ENCODE measurements at regions not wholly inside any gene's neighbourhood (a gene's known extent, or its start where the extent isn't known, plus 50 kb on each side); places are given as distances from the start of the nearest gene placed in this dataset.

DNA sequence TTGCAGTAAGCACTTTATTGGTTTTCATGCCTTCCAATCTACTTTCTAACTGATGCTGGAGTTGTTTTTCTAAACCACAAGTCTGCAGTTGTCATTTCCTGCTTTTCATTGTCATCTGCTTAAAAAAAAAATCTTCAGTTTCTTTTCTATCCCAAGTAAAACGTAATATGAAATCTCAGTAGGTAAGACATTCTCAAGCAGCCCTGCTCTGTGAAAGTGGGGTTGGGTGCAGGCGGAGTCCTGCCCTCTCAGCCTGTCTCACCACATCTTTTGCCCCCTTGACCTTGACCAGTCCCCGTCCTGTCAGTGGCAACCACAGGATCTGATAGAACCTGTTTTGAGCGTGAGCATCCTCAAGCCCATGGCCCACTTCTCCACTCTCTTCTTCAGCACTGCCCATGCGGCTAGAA is 80.0 kb upstream of the CPO start:
- Histone ChIP-seq H3K4me3 (no peak overlapping the region), H3K27ac (no peak overlapping the region), H3K27me3 (no peaks in the 10 kb centered on the region), H3K4me1 (no peaks in the 10 kb centered on the region), H3K36me3 (replicated peaks in 1 of 2; ENCODE audit: insufficient read depth in 1 of 2, low read depth in 2 of 2) (no peaks in the 10 kb centered on the region), H3K9me3 (no peaks in the 10 kb centered on the region)
- 60 to 74% methylated on average over 5 of the region's 5 CpGs for WGBS, 2 donors
- DNase-seq (no peak), ATAC-seq (no peak)
- intact Hi-C loops (cut with DNase I) = no loop called here
- TF ChIP-seq, protein P1, sequence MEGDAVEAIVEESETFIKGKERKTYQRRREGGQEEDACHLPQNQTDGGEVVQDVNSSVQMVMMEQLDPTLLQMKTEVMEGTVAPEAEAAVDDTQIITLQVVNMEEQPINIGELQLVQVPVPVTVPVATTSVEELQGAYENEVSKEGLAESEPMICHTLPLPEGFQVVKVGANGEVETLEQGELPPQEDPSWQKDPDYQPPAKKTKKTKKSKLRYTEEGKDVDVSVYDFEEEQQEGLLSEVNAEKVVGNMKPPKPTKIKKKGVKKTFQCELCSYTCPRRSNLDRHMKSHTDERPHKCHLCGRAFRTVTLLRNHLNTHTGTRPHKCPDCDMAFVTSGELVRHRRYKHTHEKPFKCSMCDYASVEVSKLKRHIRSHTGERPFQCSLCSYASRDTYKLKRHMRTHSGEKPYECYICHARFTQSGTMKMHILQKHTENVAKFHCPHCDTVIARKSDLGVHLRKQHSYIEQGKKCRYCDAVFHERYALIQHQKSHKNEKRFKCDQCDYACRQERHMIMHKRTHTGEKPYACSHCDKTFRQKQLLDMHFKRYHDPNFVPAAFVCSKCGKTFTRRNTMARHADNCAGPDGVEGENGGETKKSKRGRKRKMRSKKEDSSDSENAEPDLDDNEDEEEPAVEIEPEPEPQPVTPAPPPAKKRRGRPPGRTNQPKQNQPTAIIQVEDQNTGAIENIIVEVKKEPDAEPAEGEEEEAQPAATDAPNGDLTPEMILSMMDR (IDR thresholded peaks at IDR 0.05) = no peak
- TF ChIP-seq POLR2A (IDR thresholded peaks at IDR 0.05) = no peak

DNA sequence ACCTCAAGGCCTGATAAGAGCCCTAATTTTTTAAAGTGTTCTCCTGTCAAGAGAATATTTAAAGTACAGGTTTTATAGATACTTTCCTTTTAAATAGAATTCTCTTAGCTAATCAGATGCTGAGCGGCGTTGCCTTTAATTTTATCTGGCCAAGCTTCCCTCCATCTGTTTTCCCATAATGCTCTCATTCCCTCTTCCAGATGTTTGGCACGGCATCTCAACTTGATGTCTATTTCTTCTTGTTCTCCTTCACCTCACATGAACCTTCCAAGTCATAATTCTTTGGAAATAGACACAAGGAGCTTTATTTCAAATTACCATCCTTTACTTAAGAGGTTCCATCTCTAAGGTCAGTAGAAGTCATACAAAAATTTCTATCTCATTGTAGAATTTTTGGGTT is 76.1 kb upstream of the CPO start:
- TF ChIP-seq, protein P1 (IDR thresholded peaks at IDR 0.05) = no peak
- TF ChIP-seq POLR2A (IDR thresholded peaks at IDR 0.05) = no peak
- H3K27me3 ChIP-seq = no peaks in the 10 kb centered on the region
- no peak overlapping the region for H3K4me3 ChIP-seq
- intact Hi-C loops (cut with DNase I) = no loop called here
- H3K4me1 ChIP-seq = no peaks in the 10 kb centered on the region
- no peaks in the 10 kb centered on the region for H3K36me3 ChIP-seq (replicated peaks in 1 of 2; ENCODE audit: insufficient read depth in 1 of 2, low read depth in 2 of 2)
- H3K9me3 ChIP-seq = no peaks in the 10 kb centered on the region
- ATAC-seq (no peak), DNase-seq (peak in 1 of 4 donors; percentile 5)
- H3K27ac ChIP-seq = no peak overlapping the region
- 76 to 90% methylated on average over 3 of the region's 3 CpGs for WGBS, 2 donors

DNA sequence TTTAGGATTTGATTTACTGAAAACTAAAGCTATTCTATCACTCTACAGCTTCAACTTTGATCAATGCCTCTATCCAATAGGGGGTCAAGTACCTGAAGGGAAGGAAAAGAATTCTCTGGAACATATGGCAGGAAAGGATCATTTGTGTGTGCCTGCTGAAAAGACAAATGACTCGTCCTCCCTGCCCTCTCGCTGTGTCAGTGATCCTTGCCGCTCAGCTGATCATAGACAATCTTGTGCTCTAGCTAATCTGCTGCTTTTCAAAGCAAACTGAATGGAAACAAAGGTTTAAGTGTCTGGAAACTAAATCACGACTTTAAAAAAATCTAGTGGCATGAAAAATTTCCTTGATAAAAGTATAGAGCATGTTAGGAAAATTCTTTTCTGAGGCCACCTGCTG is 75.6 kb upstream of the CPO start:
- ATAC-seq (no peak), DNase-seq (no peak)
- Histone ChIP-seq H3K27ac (no peak overlapping the region), H3K36me3 (replicated peaks in 1 of 2; ENCODE audit: insufficient read depth in 1 of 2, low read depth in 2 of 2) (no peaks in the 10 kb centered on the region), H3K4me3 (no peak overlapping the region), H3K27me3 (no peaks in the 10 kb centered on the region), H3K9me3 (no peaks in the 10 kb centered on the region), H3K4me1 (no peaks in the 10 kb centered on the region)
- TF ChIP-seq, protein P1 (IDR thresholded peaks at IDR 0.05) = no peak
- TF ChIP-seq POLR2A (IDR thresholded peaks at IDR 0.05) = no peak
- WGBS, 2 donors = 67 to 74% methylated on average over 4 of the region's 4 CpGs
- intact Hi-C loops (cut with DNase I) = no loop called here

DNA sequence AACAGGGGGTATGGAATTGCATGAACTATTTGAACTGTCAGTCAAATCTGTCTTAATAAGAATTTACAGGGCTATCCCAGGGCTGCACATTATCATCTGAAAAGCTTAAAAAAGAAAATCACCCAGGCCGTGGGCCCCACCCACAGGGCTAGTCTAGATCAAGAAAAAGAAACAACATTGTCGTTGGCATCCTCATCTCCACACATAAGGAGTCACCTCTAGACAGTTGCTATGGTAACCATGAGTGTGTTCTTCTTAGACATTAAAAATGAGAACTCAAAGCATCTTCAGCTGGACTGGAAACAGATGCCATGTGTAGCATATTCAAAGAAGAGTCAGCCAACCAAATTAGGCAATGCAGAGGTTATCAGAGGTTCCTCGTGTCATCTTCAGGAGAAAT is 72.3 kb upstream of the CPO start:
- no peaks in the 10 kb centered on the region for H3K36me3 ChIP-seq (replicated peaks in 1 of 2; ENCODE audit: insufficient read depth in 1 of 2, low read depth in 2 of 2)
- no peaks in the 10 kb centered on the region for H3K4me1 ChIP-seq
- TF ChIP-seq, protein P1 (IDR thresholded peaks at IDR 0.05) = no peak
- no peak for TF ChIP-seq POLR2A (IDR thresholded peaks at IDR 0.05)
- H3K27me3 ChIP-seq = no peaks in the 10 kb centered on the region
- intact Hi-C loops (cut with DNase I) = no loop called here
- WGBS, 2 donors = 86 to 95% methylated on average over 3 of the region's 3 CpGs
- DNase-seq (no peak), ATAC-seq (no peak)
- no peak overlapping the region for H3K27ac ChIP-seq
- no peak overlapping the region for H3K4me3 ChIP-seq
- H3K9me3 ChIP-seq = no peaks in the 10 kb centered on the region

DNA sequence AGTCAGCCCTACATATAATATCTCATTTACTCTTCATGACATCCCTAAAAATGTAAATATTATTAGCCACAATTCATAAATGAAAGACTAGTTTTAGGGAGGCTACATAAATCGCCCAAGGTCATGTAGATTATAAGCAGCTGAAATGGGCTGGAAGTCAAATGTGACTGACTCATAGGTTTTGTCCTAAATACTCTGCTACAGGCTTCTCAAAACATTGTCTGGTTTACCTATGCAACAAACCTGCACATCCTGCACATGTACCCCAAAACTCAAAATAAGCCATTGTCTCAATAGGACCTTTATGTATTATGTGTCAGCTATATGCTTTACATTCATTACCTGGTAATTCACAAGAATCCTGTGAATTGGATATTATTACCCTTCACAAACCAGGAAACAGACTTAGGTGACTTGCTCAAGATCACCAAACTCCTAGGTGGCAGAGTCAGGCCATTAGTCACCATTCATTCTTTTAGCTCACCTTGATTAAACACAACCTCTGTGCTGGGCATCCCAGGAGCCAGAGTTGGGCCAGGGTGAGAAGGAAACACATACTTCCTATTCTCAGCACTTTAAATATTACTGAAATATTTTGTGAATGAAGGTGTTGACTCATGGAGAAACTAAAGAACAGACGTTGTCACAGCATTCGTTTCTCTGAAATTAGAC is 69.4 kb upstream of the CPO start:
- Histone ChIP-seq H3K4me1 (no peaks in the 10 kb centered on the region), H3K36me3 (replicated peaks in 1 of 2; ENCODE audit: insufficient read depth in 1 of 2, low read depth in 2 of 2) (no peaks in the 10 kb centered on the region), H3K27me3 (no peaks in the 10 kb centered on the region), H3K27ac (no peak overlapping the region), H3K9me3 (no peaks in the 10 kb centered on the region), H3K4me3 (no peak overlapping the region)
- DNase-seq (no peak), ATAC-seq (no peak)
- TF ChIP-seq, protein P1 (IDR thresholded peaks at IDR 0.05) = no peak
- TF ChIP-seq POLR2A (IDR thresholded peaks at IDR 0.05) = no peak
- 70 to 82% methylated on average over 3 of the region's 3 CpGs for WGBS, 2 donors
- intact Hi-C loops (cut with DNase I) = no loop called here

Measured in body of pancreas (tissue), 4 donors.